OCI-M1 (cell line): ENCODE measurements at regions not wholly inside any gene's neighbourhood (a gene's known extent, or its start where the extent isn't known, plus 50 kb on each side); places are given as distances from the start of the nearest gene placed in this dataset.
A peak's percentile ranks its signal among the peaks of the same experiment; 100 is the strongest.
"Not testable (repeated sequence)": the region's sequence is repeated elsewhere in the genome, so short reads cannot be mapped to it uniquely, and the experiment has no call there.

ENCODE experiments used
- DNase-seq: peaks from one replicate; lab custom pipeline; 2025; lab: John Stamatoyannopoulos, UW

DNA sequence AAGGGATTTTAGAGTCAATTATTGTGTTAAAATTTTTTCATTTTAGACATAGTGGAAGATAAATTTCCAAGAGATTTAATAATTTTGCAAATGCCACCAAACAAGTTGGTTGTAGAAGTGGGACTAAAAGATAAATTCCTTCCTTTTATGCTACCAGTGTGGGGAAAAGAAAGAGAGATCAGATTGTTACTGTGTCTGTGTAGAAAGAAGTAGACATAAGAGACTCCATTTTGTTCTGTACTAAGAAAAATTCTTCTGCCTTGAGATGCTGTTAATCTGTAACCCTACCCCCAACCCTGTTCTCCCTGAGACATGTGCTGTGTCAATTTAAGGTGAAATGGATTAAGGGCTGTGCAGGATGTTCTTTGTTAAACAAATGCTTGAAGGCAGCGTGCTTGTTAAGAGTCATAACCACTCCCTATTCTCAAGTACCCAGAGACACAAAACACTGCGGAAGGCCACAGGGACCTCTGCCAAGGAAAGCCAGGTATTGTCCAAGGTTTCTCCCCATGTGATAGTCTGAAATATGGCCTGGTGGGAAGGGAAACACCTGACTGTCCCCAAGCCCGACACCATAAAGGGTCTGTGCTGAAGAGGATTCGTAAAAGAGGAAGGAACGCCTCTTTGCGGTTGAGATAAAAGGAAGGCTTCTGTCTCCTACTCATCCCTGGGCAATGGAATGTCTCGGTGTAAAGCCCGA lies 117.0 kb downstream of the CEP44 start:
- not testable (repeated sequence) for DNase-seq

DNA sequence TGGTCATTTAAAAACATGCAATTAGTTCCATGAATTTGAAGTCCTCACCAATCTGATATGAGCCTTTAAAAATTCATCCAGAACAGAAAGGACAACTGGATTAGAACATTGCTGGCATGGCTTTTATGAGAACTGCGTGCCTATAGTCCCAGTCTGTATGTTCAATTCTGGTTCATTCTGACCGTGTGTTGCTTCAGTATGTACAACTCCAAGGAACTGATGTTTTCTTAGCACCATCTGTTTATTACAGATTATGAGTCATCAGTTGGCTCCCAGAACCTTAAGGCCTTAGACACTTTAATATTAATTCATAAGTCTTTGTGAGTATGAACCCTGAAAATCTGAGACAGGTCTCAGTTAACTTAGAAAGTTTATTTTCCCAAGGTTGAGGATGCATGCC lies 115.0 kb downstream of the CEP44 start:
- no peak for DNase-seq

DNA sequence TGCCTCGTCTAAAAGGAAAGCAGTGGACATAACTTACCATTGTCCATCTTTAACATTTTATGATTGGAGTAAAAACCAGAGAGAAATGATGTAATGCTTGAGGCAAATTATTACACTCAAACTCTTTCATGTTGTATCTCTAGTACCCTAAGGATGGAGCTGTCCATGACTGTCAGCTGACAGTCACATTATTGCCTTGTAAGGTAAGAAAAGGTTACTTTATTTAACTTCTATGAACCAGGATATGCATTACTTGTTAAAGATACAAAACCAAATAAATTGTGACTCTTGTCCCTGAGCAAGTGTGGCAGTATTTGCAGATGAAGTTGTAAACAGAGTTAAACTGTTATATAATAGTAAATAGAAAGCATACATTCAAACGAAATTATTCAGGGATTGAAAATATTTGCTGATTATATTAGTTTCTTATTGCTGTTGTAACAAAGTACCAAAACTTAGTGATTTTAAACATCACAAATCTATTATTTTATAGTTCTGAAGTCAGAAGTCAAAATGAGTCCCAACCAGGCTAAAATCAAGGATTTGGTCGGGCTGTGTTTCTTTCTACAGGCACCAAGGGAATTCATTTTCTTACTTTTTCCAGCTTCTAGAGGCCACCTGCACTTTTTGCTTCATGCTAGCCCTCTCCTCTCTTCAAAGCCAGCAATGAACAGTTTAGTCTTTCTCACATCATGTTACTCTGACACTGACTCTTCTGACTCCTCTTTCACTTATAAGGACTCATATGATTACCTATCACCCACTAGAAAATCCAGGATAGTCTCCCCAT lies 113.8 kb downstream of the CEP44 start:
- no peak for DNase-seq

DNA sequence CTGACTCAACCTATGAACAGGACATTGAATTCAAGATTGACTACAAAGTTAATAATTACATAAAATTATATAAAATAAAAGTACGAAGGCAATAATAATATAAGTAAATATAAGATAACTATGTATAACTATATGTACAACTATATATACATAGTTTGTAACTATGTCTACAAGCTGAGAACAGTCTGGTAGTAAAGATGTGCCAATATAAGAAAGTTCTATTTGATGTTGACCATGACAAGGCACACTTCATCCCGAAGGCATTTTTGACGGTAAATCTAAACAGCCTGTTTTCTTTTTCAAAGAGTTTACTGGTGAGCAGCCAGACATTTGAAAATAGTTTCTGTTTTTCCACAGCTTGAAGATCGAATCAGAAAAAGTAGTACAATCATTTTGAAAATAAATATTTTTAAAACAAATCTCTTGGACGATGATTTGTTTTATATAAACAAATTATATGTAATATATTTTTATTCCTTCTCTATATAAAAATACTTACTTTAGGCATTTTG lies 112.9 kb downstream of the CEP44 start:
- no peak for DNase-seq

DNA sequence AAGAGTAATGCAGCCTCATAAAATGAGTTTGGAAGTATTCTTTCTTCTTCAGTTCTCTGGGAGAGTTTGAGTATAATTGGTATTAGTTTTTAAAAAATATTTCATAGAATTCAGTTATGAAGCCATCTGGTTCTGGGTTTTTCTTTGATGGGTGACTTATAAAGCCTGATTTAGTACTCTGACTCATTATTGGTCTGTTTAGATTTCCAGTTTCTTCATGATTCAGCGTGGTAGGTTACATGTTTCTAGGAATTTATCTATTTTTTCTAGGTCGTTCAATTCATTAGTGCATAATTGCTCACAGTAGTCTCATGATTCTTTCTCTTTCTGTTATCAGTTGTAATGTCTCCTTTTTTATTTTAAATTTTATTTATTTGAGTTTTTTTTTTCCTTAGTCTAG lies 111.2 kb downstream of the CEP44 start:
- DNase-seq, result peak; percentile 71

DNA sequence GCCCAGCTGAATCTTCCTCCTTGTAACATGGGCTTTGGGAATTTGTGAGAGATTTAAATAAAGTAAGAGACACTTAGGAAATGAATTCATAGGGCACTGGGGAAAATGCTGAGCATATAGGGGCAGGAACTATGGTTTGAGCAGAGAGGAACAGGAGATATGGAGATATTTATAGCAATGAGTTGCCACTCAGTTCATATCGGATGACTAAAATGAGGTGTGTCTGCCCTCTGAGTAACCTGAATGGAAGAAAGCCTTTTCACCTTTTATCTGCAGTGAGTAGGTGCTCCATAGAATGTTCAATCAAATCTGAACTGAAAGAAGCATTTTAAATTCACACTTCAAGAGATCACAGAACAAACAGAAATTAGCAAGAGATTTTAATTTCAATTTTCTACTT lies 105.7 kb downstream of the CEP44 start:
- no peak for DNase-seq

DNA sequence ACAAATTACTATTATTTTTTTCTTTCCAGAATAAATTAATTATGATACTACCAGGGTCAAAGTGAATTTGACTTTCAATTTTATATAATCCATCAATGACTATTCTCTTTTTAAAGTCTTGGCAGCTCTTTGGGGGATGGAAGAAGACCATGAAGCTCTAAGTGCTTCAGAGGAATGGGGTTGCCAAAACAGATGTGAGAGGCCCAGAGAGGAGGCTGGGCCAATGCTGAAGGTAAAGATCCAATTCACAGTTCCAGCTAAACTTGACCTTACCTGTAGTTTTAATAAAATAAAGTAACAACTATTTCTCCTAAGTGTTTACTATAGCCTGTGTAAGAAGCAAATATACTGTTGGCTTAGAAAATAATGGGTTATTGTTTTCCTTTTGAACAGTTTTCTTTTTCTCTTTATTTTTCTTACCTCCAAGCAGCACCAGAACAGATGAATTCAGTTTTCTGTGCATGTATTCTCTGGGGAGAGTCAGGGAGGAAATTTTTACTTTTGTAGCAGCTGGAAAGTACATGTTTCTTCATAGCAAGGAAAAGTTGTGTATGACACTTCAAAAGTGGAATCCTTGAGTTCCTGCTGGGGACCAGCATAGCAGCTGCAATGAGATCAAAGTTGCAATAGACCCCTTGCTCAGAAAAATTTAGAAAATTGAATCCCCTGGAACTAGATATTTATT lies 104.9 kb downstream of the CEP44 start:
- DNase-seq, result no peak

DNA sequence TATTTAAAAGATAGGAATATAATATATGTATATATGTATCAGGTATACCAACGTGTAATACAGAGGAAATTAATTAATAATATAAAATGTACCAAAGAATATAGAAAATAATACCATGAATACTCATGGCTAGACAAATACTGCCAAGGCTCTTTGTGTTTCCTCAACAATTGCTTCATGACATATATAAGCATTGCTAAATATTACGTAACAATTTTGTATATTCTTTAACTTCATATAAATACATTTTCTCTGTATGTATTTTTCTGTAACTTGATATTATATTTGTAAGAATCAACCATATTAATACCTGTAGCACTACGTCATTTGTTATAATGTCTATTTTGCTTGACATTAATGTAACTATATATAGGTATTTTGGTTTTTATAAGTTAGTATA lies 104.0 kb downstream of the CEP44 start:
- no peak for DNase-seq

DNA sequence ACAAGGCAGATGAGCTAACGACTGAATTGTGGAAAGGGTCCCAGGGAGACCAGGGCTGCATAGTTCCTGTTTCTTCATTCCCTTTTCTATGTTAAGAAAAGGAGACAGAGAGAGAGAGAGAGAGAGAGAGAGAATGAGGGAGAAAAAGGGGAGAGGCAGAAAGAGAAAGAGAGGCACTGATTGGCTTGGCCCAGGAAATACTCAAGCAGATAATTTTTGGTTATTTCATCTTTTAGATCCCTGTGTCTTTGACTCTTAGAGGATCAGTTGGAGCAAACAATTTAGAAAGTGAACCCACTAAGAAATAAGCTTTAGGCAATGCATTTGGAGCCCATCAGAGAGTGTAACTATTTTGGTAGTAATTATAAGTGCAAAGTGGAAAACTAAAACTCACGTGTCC lies 103.4 kb downstream of the CEP44 start:
- no peak for DNase-seq

DNA sequence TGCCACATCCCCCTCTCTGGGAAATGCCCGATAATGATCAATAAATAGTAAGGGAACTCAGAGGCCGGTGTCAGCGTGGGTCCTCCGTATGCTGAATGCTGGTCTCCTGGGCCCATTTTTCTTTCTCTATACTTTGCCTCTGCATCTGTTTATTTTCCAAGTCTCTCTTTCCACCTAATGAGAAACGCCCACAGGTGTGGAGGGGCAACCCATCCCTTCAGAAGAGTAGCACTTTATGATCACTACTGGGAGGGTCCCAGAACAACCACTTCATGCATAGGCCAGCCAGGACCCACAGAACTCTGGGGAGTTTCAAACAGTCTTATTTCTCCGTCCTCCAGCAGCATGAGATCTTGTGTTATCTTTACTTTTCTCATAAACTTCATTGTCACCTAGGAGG lies 100.1 kb downstream of the CEP44 start:
- no peak for DNase-seq

DNA sequence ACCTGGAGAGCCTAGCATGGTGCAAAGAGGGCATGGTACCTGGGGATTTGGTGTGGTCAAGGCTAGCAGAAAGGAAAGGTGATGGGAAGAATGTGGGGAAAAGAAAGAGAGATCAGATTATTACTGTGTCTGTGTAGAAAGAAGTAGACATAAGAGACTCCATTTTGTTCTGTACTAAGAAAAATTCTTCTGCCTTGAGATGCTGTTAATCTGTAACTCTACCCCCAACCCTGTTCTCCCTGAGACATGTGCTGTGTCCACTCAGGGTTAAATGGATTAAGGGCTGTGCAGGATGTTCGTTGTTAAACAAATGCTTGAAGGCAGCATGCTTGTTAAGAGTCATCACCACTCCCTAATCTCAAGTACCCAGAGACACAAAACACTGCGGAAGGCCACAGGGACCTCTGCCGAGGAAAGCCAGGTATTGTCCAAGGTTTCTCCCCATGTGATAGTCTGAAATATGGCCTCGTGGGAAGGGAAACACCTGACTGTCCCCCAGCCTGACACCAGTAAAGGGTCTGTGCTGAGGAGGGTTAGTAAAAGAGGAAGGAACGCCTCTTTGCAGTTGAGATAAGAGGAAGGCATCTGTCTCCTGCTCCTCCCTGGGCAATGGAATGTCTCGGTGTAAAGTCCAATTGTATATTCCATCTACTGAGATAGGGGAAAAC lies 99.4 kb downstream of the CEP44 start:
- peak; percentile 52 for DNase-seq
